ENCODE measurements at regions not wholly inside any gene's neighbourhood (a gene's known extent, or its start where the extent isn't known, plus 50 kb on each side); places are given as distances from the start of the nearest gene placed in this dataset.

DNA sequence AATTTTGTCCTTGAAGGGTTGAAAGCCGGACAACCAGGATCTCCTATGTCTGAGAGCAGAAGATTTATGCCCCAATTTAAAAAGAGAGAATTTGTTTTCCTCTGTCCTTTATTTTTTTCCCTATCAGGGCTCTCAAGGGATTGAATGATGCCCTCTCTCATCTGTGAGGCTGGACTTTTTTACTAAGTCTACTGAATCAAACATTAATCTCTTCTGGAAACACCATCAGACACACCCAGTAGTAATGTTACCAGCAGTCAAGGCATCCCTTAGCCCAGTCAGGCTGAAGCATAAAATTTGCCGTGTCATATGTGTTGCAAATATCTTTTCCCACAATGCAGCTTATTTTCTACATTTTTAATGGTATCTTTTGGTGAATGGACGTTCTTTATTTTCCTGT, 1497.9 kb downstream of the MAT2B start:
- no peak for TF ChIP-seq POLR2A (IDR thresholded peaks at IDR 0.05)
- TF ChIP-seq, protein P1, sequence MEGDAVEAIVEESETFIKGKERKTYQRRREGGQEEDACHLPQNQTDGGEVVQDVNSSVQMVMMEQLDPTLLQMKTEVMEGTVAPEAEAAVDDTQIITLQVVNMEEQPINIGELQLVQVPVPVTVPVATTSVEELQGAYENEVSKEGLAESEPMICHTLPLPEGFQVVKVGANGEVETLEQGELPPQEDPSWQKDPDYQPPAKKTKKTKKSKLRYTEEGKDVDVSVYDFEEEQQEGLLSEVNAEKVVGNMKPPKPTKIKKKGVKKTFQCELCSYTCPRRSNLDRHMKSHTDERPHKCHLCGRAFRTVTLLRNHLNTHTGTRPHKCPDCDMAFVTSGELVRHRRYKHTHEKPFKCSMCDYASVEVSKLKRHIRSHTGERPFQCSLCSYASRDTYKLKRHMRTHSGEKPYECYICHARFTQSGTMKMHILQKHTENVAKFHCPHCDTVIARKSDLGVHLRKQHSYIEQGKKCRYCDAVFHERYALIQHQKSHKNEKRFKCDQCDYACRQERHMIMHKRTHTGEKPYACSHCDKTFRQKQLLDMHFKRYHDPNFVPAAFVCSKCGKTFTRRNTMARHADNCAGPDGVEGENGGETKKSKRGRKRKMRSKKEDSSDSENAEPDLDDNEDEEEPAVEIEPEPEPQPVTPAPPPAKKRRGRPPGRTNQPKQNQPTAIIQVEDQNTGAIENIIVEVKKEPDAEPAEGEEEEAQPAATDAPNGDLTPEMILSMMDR (IDR thresholded peaks at IDR 0.05), result no peak
